Right ventricle myocardium superior (tissue), 1 donor: ENCODE measurements at regions not wholly inside any gene's neighbourhood (a gene's known extent, or its start where the extent isn't known, plus 50 kb on each side); places are given as distances from the start of the nearest gene placed in this dataset.
"Not testable (repeated sequence)": the region's sequence is repeated elsewhere in the genome, so short reads cannot be mapped to it uniquely, and the experiment has no call there.

Experiments used
- ATAC-seq: fragments of 200-7000 bp; cut with Tn5 transposase; one replicate; pipeline ENCODE4 v1.9.1; 2020; ENCODE audit warnings: mild to moderate bottlenecking; ENCODE audit not compliant: poor library complexity
- DNase-seq: peaks from one replicate; pipeline ENCODE4 v3.0.0-alpha.2; 2020
- intact Hi-C: fragments of 100-400 bp; cut with DNase I; formaldehyde crosslinking; loops from one replicate; pipeline ENCODE4 v1.11.2; 2022
- donor health status: DM: no; HTN: yes; CAD: no; lungs with severe emphysema.

DNA sequence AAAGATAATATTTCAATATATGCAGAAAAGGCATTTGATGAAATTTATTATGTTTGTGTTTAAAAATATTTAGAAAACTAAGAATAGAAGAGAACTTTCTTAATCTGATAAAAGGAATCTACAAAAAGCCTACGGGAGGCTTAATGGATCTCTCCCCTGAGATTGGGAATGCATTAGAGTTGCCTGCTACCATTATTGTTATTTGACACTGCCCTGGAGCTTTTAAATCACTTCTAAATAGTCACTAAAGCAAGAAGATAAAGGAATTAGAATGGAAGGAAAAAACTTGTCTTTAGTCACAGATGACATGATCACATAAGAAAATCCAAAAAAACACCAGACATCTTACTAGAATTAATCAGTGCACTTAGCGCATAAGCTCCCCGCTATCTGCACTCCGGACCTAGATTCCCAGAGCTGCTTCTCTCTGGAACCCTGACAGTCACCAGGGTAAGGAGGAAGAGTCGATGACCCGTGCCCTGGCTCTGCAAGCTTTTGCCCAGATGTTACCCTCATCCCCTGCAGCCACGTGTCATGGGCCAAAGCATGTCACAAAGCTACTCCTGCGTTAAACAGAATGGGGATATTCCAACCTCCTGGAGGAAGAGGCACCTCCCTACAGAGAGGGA is 97.1 kb downstream of the MINAR1 start:
- ATAC-seq (no peak), DNase-seq (no peak)
- intact Hi-C loops, result no loop called here

DNA sequence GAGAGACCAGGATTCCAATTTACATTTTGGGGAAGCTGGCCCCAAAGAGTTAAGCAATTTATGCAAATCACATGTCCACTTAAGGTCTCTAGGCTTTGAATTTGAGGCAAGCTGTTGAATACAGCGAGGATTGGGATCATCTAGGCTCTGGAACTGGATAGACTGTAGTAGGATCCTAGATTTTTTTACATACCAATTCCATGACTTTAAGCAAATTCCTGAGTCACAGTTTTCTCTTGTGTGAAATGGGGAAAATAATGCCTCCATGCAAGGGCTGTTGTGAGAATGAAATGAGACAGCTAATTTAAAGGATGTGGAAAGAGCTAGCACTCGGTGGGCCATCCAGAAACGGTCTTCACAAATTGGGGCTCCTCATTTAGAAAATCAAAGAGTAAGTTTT is 103.4 kb downstream of the MINAR1 start:
- ATAC-seq (no peak), DNase-seq (no peak)
- intact Hi-C loops, result no loop called here

DNA sequence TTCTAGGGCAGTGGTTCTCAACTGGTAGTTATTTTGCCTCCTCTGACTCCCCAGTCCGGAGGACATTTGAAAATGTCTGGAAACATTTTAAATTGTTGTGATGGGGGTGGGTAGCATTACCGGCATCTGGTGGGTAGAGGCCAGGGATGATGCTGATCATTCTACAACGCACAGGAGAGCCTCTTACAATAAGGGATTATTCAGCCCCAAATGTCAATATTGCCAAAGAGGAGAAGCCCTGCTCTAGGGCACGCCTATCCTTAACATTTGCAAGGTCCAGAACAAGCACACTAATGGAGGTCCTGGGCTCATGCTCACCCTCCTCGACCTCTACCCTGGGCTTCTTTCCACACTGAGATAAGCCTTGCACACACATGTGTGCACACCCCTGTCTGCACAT is 106.4 kb downstream of the MINAR1 start:
- no peak for ATAC-seq
- no peak for DNase-seq
- intact Hi-C loops, result no loop called here

DNA sequence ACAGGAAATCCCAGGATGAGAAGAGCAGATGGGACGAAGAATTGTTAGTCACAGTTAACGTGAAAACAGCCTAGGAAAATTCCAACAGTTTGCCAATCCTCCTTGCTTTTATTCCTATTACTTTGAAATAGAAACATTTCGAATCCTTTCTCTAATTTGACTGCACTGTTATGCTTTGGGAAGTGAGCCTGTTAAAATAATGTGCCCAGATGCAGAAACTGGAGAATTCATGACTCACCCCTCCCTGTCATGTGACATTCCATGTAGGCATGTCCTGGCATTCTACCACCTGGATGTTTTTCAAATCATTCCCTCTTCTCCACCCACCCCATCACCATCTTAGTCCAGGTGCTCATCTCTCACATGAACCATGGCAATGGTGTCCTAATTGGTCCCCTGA is 107.3 kb downstream of the MINAR1 start:
- intact Hi-C loops, result no loop called here
- ATAC-seq (no peak), DNase-seq (no peak)

DNA sequence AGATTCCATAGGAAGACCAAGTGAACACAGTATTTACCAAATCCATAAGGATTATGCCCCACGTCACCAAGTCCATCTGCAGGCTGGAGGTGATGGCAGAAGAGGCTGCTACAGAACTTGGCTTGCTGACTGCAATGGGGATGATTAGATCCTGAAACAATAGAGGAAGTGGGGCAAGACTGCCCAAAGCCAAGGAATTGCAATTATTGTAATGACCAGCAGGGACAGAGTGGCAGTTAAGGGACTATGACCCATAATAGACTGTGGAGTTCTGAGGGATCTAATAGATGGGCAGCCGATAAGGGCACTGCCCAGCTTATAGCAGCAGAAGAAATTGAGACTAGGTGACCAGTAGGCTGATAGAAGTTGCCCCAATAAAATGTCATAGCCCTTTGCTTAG is 108.4 kb downstream of the MINAR1 start:
- no peak for DNase-seq
- ATAC-seq, result no peak
- intact Hi-C loops, result no loop called here

DNA sequence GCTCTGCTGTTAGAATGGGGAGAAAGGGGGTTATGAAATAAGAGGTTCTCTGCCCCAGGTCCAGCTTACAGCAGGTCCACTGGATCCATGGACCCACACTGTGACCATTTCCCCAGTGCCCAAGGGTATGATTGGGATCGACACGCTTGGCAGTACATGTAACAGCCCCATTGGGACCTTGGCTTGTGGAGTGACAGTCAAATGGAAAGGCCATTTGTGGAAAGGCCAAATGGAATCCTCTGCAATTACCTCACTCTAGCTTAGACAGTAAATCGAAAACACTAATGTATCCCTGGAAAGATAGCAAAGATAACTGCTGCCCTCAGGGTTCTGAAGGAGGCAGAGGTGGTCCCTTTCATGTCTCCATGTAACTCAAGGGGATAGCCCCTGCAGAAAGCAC is 109.1 kb downstream of the MINAR1 start:
- no peak for ATAC-seq
- no peak for DNase-seq
- intact Hi-C loops, result no loop called here

DNA sequence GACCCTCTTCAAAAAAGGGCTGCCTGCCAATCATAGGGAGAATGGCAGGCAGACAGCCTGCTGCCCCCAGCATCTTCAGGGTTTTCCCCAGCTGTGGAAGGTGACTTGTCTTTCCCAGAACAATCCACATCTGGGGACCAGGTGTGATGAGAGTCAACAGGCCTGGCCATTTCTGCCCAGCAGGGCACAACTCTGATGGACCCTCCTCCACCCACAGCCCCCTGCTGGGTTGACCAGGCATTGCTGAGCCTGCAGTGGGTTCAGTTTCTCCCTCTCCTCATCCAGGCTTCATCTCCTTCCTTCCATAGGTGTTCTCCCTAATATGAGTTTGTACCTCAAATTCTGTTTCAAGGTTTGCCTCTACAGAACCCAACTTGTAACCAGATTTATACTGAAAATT is 111.0 kb downstream of the MINAR1 start:
- ATAC-seq, result no peak
- intact Hi-C loops, result no loop called here
- DNase-seq, result no peak

DNA sequence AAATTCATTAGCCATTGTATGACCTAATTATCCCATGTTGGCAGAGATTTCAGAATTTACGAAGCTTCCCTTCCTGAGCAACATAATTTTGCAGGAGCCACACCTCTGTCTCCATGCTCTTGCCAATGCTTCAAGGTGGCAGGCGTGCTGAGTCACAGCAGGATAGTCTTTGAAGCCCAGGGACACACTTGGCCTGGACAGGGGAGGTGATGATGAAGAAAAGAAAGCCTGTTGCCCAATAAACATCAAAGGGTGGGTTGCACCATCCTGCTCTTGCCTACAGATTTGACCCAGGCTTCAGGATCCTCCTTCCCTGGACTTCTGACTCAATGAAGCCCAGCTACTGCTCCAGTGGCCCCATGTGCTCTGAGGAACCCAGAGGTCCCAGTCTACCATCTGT is 117.1 kb downstream of the MINAR1 start:
- no peak for ATAC-seq
- intact Hi-C loops, result no loop called here
- DNase-seq, result no peak

DNA sequence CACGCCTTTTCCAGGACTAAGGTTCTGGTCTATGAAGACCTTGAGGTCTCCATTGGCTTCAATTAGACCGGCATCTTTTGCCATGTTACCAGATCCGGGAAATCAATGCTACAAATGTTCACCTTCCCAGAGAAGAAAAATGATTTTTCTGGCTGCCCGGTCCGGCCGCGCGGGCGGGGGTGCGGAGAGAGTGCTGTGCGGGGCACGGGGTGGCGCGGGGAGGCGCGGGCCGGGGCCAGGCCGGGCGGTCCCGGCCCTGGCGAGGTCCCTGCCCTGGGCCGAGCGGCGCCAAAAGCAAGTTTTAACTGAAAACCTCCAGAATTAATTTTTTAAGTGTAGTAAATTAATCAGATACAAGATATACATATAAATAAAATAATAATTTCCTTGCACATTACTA is 128.2 kb downstream of the MINAR1 start:
- ATAC-seq (no peak), DNase-seq (no peak)
- intact Hi-C loops, result no loop called here

DNA sequence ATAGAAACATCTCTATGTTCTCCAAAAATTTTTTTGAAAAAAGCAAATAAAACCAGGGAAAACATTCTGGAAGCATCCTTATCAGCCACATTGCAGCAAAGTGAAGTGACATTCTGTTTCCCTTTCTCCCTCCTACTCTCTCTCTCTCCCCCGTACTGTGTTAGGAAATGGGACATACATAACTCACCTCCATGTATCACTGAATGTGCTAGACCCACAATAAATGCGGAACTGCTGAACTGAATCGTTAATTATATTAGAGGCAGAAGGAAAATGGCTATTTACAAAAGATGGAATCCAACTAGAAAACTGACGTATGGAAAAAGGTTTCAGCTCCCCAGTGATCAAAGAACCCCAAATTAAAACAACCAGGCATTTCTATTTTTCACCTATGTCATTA is 129.8 kb downstream of the MINAR1 start:
- no peak for ATAC-seq
- intact Hi-C loops, result no loop called here
- no peak for DNase-seq

DNA sequence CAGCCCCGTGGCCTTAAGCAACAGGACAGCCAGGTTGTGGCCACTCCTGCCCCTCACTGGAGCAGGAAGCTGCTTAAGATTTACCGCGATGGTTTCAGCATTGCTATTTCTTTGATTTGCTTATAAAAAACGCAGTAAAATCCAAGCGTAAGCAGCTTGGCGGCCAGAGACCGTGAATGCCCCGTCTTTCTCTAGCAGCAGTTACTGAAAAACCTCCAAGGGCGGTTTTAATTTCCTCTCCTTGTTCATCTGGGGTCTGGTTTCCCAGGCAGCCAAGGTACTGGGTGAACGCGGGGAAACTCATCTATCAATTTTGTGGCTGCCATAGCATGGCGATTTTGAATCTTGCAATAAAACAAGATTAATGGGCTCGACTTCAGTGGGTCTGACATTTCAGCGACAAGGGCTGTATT is 130.3 kb downstream of the MINAR1 start:
- intact Hi-C loops, result no loop called here
- no peak for ATAC-seq
- DNase-seq, result no peak

DNA sequence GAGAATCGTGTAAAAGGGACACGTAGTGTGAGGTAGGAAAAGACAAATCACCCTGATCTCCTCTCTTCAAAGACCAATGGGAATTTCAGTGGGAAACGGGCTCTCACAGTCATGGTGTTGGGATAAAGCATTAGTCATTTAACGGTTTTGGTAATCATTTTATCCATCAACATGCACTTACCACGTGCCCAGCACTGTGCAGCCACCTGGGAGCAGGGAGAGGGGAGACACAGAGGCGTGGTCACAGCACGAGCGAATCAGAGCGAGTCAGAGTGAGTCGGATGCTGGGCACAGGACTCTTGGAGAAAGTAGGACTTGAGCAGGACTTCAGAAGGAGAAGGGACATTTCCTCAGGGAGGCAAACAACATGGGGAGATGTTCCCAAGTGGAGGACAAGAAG is 130.8 kb downstream of the MINAR1 start:
- ATAC-seq, result no peak
- DNase-seq, result no peak
- intact Hi-C loops, result no loop called here

DNA sequence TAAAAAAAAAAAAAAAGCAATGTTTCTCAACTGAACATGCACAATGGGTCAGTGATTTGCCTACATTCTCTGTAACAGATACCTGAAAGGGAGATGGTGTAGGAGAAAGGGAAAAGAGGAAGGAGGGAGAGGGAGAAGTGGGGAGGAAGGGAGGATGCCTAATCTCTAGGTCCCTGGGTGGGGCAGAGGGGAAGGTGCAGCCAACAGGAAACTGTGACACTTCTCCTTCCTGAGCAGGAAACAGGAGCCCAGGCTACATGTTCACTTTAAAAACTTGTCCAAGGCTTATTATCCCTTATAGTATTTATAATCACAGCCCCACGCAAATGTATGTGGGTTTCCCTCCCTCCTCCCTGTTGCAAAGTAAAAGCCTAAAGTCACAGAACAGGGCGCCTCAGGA is 137.9 kb downstream of the MINAR1 start:
- no peak for DNase-seq
- intact Hi-C loops, result no loop called here
- no peak for ATAC-seq

DNA sequence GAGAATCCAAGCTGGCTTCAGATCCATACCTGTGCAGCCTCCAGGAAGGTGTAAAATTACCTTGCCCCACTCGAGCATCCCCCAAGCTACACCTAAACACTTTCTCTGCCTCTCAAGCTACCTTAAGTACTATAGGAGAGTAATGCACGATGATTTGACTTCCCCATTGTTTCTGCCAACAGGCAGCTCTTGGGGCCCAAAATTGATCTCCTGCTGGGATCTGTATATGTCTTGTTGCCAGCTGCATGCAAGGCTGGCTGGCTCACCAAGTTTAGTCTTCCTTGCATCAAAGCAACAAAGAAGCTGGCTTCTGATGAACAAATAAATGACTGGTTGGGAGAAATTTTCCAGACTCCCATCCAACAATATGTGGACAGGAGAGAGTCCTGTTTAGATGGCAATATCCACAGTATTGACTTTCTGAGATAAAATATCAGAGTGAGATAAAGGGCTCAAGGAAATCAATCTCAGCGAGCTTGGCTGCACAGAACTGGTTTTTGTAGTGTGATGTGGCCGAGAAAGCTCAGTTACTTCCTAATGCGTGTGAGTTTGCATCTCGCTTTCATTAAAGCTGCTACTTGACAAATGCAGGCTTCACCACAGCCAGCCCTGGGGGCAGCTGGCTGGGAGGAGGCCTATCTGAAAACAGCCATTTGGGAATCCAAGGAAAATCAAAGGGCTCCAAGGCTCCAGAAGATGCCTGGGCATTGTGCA is 140.7 kb downstream of the MINAR1 start:
- ATAC-seq (no peak), DNase-seq (no peak)
- intact Hi-C loops, result no loop called here

DNA sequence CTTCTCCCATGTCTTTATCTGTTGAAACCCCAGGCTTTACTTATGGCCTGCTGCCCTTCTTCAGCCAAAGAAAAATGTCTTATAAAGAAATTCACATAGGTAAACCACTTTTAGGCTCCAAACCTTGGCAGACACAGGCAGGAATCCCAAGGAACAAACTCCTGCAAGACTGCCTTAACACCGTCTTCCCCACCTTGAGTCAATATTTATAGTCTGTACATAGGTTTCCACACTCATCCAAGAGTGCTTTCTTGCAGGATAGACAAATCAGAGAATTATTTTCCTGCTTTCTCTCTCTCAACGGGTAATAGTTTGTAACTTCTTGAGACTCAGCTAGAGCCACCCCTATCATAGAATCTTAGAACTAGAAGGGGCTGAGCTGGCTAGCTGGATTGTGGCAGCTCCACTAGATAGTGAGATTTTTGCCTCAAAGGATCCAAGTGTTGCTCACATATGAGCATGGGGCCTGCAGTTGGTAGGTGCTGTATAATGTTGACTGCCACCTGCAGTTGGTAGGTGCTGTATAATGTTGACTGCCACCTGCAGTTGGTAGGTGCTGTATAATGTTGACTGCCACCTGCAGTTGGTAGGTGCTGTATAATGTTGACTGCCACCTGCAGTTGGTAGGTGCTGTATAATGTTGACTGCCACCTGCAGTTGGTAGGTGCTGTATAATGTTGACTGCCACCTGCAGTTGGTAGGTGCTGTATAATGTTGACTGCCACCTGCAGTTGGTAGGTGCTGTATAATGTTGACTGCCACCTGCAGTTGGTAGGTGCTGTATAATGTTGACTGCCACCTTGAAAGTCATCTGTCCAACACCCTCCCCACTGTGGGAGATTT is 142.5 kb downstream of the MINAR1 start:
- intact Hi-C loops, DNase-seq, ATAC-seq: not testable (repeated sequence)

DNA sequence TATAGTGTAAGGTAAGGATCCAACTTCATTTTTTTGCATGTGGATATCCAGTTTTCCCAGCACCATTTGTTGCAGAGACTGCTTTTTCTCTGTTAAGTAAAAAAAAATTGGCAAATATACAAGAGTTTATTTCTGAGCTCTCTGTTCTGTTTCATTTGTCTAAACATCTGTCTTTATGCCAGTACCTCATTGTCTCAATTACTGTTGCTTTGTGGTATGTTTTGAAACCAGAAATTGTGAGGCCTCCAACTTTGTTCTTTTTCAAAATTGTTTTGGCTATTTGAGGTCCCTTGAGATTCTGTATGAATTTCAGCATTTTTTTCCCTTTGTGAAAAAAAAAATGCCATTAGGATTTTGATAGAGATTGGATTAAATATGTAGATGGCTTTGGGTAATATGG is 150.5 kb downstream of the MINAR1 start:
- DNase-seq, result no peak
- intact Hi-C loops, result no loop called here
- ATAC-seq, result no peak

DNA sequence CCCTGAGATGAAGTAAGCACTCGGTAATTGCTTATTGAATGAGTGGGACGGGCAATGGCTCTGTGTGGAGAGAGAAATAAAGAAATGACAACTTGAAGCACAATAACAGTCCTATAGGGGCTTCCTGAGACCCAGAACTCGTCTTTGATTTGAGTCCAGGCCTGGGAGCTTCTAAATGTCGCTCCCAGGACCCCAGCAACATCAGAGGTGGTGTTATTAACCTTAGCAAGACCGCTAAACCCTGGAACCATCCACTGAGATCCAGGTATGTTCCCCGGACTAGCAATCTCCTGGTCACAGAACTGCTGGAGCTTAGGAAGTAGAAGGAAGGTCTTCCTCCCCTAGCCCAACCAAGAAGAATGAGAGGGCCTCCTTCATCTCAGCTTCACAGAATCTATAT is 160.0 kb downstream of the MINAR1 start:
- intact Hi-C loops, result no loop called here
- ATAC-seq, result no peak
- DNase-seq, result no peak

DNA sequence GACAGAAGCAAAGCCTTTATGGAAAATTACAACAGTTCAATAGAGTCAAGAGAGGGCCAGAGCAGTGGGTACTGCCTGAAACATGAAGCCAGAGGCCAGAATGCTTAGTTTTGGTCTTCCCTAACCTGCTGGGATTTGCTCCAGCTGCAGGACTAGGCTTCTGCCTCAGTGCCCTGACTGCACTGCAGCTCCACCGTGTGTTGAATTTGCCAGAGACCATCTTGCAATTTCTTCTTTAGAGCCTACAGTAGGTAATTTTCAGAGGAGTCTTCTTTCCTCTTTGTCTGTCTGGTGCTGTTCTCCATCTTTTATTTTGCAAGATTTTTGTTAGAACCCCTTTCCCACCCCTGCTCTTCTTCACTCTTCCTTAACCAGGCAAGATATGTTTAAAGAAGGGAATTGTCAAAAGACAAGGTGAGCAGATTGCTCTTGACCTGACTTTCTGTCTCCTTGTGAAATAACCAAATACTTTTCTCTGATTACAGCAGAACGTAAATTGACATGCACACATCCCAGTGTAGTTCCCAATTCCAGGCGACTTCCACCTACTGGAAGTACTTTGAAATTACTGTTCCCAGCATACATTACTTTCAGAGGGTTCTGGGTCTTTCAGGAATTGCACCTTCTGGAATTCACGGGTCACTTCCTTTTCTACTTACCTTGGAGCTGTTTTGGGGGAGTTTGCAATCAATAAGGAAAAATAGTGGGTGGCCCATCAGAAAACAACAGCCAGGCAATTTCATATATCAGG is 161.2 kb downstream of the MINAR1 start:
- ATAC-seq, result no peak
- intact Hi-C loops, result no loop called here

DNA sequence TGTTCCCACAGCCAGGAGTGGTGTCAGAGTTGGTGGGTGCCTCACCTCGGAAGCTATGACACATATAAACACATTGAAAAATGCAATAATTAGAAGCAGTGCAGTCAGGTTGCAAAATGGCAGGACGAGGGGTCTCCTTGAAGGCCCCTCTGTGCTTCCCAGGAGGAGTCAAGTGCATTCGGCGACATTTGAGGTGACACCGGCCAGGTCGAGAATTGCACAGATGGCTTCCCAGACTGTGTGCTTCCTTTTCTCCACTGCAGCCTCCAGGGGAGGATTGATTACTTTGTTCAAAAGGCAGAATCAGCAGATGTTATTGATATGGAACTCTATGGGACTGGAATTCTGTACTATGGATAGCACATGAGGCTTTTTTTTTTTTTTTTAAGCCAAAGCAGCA is 163.2 kb downstream of the MINAR1 start:
- ATAC-seq (no peak), DNase-seq (no peak)
- intact Hi-C loops, result no loop called here

More for the DNA sequence above, 161.2 kb downstream of the MINAR1 start:
- no peak for DNase-seq
